IMR-90 (cell line): ENCODE measurements at regions not wholly inside any gene's neighbourhood (a gene's known extent, or its start where the extent isn't known, plus 50 kb on each side); places are given as distances from the start of the nearest gene placed in this dataset.

Experiments used
- ATAC-seq: fragments of 200-7000 bp; cut with Tn5 transposase; 2 replicates; pipeline ENCODE4 v1.9.1; 2020; ENCODE audit warnings: low read depth, mild to moderate bottlenecking, moderate library complexity
- BruUV-seq: library from RNA; stranded (reverse); fragments of 400-500 nt; replicated peaks from 2 replicates; lab custom pipeline; 2021; lab: Mats Ljungman, UMichigan
- CTCF ChIA-PET: fragments of 300-600 bp; formaldehyde crosslinking; extraction: SDS; loops from one replicate; lab custom pipeline; 2021; ENCODE audit warnings: antibody characterized with exemption; lab: Yijun Ruan, JAX
- POLR2A ChIA-PET: fragments of 300-600 bp; sonication (Branson Sonifier 250); formaldehyde crosslinking; loops from one replicate; lab custom pipeline; 2022; ENCODE audit warnings: antibody characterized with exemption; ENCODE audit not compliant: unreplicated experiment; lab: Charles Lee
- DNase-seq: peaks from one replicate; pipeline ENCODE4 v3.0.0; 2013
- H2AFZ ChIP-seq: replicated peaks from 2 replicates; pipeline ENCODE3; 2013; ENCODE audit warnings: low read length, mild to moderate bottlenecking; ENCODE audit not compliant: poor library complexity
- H2AK5ac ChIP-seq: 2 replicates; pipeline ENCODE4 v1.6.1; 2013; ENCODE audit warnings: low read depth, low read length, inconsistent platforms
- H2AK9ac ChIP-seq: replicated peaks from 2 replicates; pipeline ENCODE3; 2013; ENCODE audit warnings: mild to moderate bottlenecking, low read depth, low read length, moderate library complexity; ENCODE audit not compliant: poor library complexity
- H2BK120ac ChIP-seq: 2 replicates; pipeline ENCODE4 v1.6.1; 2013; ENCODE audit warnings: low read depth, low read length, inconsistent platforms
- H2BK15ac ChIP-seq: 3 replicates; pipeline ENCODE4 v1.6.1; 2013; ENCODE audit warnings: low read depth, low read length, inconsistent platforms
- H2BK20ac ChIP-seq: 2 replicates; pipeline ENCODE4 v1.6.1; 2013; ENCODE audit warnings: low read depth, mild to moderate bottlenecking, inconsistent platforms, low read length, moderate library complexity
- H2BK5ac ChIP-seq: 2 replicates; pipeline ENCODE4 v1.6.1; 2013; ENCODE audit warnings: mild to moderate bottlenecking, low read depth, low read length, inconsistent platforms; ENCODE audit not compliant: poor library complexity, severe bottlenecking
- H3K14ac ChIP-seq: replicated peaks from 2 replicates; pipeline ENCODE4 v1.6.1; 2013; ENCODE audit warnings: low read depth, low read length, inconsistent platforms
- H3K18ac ChIP-seq: 2 replicates; pipeline ENCODE4 v1.6.1; 2013; ENCODE audit warnings: low read depth, low read length, control low read depth
- H3K23ac ChIP-seq: 2 replicates; pipeline ENCODE4 v1.6.1; 2013; ENCODE audit warnings: low read depth, low read length, inconsistent platforms
- H3K27ac ChIP-seq: 2 replicates; pipeline ENCODE4 v1.5.1; 2013; ENCODE audit warnings: mild to moderate bottlenecking, control low read depth, low read length; ENCODE audit not compliant: insufficient read depth
- H3K27me3 ChIP-seq: 2 replicates; pipeline ENCODE4 v1.6.1; 2013; ENCODE audit warnings: low read length; ENCODE audit not compliant: control insufficient read depth, insufficient read depth
- H3K36me3 ChIP-seq: 2 replicates; pipeline ENCODE4 v1.6.1; 2013; ENCODE audit warnings: low read length, mixed read lengths; ENCODE audit not compliant: control insufficient read depth, insufficient read depth
- H3K4ac ChIP-seq: 2 replicates; pipeline ENCODE4 v1.6.1; 2013; ENCODE audit warnings: low read depth, low read length, inconsistent platforms
- H3K4me1 ChIP-seq: 2 replicates; pipeline ENCODE4 v1.6.1; 2013; ENCODE audit warnings: low read length, mixed read lengths; ENCODE audit not compliant: control insufficient read depth, insufficient read depth
- H3K4me2 ChIP-seq: 2 replicates; pipeline ENCODE4 v1.6.1; 2013; ENCODE audit warnings: low read depth, mild to moderate bottlenecking, control low read depth, low read length, moderate library complexity
- H3K4me3 ChIP-seq: 2 replicates; pipeline ENCODE4 v1.5.1; 2013; ENCODE audit warnings: low read depth, mild to moderate bottlenecking, control low read depth, low read length, moderate library complexity; ENCODE audit not compliant: insufficient read depth
- H3K56ac ChIP-seq: 2 replicates; pipeline ENCODE4 v1.6.1; 2013; ENCODE audit warnings: low read length, inconsistent platforms; ENCODE audit not compliant: insufficient read depth; ENCODE audit errors: extremely low read depth
- H3K79me1 ChIP-seq, 2 experiments: 2 replicates each; pipeline ENCODE4 v1.6.1; 2013; ENCODE audit warnings: low read length in 2 of 2, inconsistent platforms in 1 of 2, low read depth in 1 of 2
- H3K9ac ChIP-seq: 2 replicates; pipeline ENCODE4 v1.6.1; 2013; ENCODE audit warnings: low read depth, low read length, control low read depth
- H3K9me1 ChIP-seq: 2 replicates; pipeline ENCODE4 v1.6.1; 2013; ENCODE audit warnings: low read length, inconsistent platforms; ENCODE audit not compliant: insufficient read depth
- H3K9me3 ChIP-seq: 2 replicates; pipeline ENCODE4 v1.6.1; 2013; ENCODE audit warnings: low read length; ENCODE audit not compliant: control insufficient read depth, insufficient read depth
- H4K20me1 ChIP-seq: 2 replicates; pipeline ENCODE4 v1.6.1; 2013; ENCODE audit warnings: low read length, inconsistent platforms; ENCODE audit not compliant: insufficient read depth
- H4K5ac ChIP-seq: 2 replicates; pipeline ENCODE4 v1.6.1; 2013; ENCODE audit warnings: mild to moderate bottlenecking, low read depth, low read length, control low read depth
- H4K8ac ChIP-seq, 2 experiments: 2 replicates each; pipeline ENCODE4 v1.6.1; 2013; ENCODE audit warnings: low read depth in 2 of 2, low read length in 2 of 2, control low read depth in 1 of 2, inconsistent platforms in 1 of 2
- H4K91ac ChIP-seq: 2 replicates; pipeline ENCODE4 v1.6.1; 2013; ENCODE audit warnings: low read depth, low read length, inconsistent platforms; ENCODE audit not compliant: insufficient read depth
- BHLHE40 ChIP-seq: fragments of 150-350 bp; IDR thresholded peaks from 2 replicates; pipeline ENCODE4 v1.6.1; 2016; ENCODE audit warnings: mild to moderate bottlenecking, low read depth, low read length
- FOS ChIP-seq: fragments of 150-350 bp; IDR thresholded peaks from 2 replicates; pipeline ENCODE4 v1.6.1; 2016; ENCODE audit warnings: low read depth, low read length
- MAZ ChIP-seq: IDR thresholded peaks from 2 replicates; pipeline ENCODE4 v1.6.1; 2012; ENCODE audit warnings: low read depth, mild to moderate bottlenecking, low read length, improper control_type of control experiment, moderate library complexity, borderline replicate concordance
- MXI1 ChIP-seq: IDR thresholded peaks from 2 replicates; pipeline ENCODE4 v1.6.1; 2012; ENCODE audit warnings: low read depth, mild to moderate bottlenecking, low read length, moderate library complexity, borderline replicate concordance
- NFE2L2 ChIP-seq: fragments of 150-350 bp; IDR thresholded peaks from 2 replicates; pipeline ENCODE4 v1.6.1; 2016; ENCODE audit warnings: low read depth, mild to moderate bottlenecking, low read length
- RAD21 ChIP-seq: IDR thresholded peaks from 2 replicates; pipeline ENCODE4 v1.6.1; 2012; ENCODE audit warnings: low read length, improper control_type of control experiment
- RFX5 ChIP-seq: IDR thresholded peaks from 2 replicates; pipeline ENCODE4 v1.8.0; 2012; ENCODE audit warnings: low read depth, mild to moderate bottlenecking, low read length, moderate library complexity
- SMC3 ChIP-seq: fragments of 150-350 bp; IDR thresholded peaks from 2 replicates; pipeline ENCODE4 v1.6.1; 2016; ENCODE audit warnings: low read depth, mild to moderate bottlenecking, antibody characterized with exemption, low read length, moderate library complexity
- USF2 ChIP-seq: fragments of 150-350 bp; IDR thresholded peaks from 2 replicates; pipeline ENCODE4 v1.6.1; 2017; ENCODE audit warnings: mild to moderate bottlenecking, antibody characterized with exemption, low read length, low read depth
- WGBS, 2 experiments: methylation state at CpG; one replicate each; pipeline versions ENCODE4 v1.1.5 to v1.1.7; 2013; ENCODE audit warnings: missing lambda C conversion rate in 2 of 2; ENCODE audit not compliant: insufficient read length in 1 of 2; ENCODE audit errors: extremely low coverage in 2 of 2; 5-methylcytosine and 5-hydroxymethylcytosine counted together
- dilution Hi-C: fragments of 300-500 bp; cut with HindIII; formaldehyde crosslinking; loops from one replicate; pipeline ENCODE4 v1.14.3; 2018; ENCODE audit warnings: low sequenced_read_pairs; ENCODE audit not compliant: unreplicated experiment
- in situ Hi-C: fragments of 300-500 bp; cut with MboI; formaldehyde crosslinking; loops from 3 replicates; pipeline ENCODE4 v1.14.3; 2019; ENCODE audit warnings: low sequenced_read_pairs, inconsistent platforms, mixed read lengths
- intact Hi-C: fragments of 100-400 bp; cut with micrococcal nuclease; formaldehyde crosslinking; loops from 2 replicates; pipeline ENCODE4 v1.10.0; 2022
- TF ChIP-seq, protein P1 (sequence below): fragments of 150-350 bp; IDR thresholded peaks from 2 replicates; pipeline ENCODE4 v1.6.1; 2016; ENCODE audit warnings: low read depth, mild to moderate bottlenecking, low read length, moderate library complexity, borderline replicate concordance
- TF ChIP-seq, protein P2 (sequence below): conservative IDR thresholded peaks from 2 replicates; pipeline ENCODE4 v1.5.1; 2012; ENCODE audit warnings: mild to moderate bottlenecking, low read depth, low read length, improper control_type of control experiment

DNA sequence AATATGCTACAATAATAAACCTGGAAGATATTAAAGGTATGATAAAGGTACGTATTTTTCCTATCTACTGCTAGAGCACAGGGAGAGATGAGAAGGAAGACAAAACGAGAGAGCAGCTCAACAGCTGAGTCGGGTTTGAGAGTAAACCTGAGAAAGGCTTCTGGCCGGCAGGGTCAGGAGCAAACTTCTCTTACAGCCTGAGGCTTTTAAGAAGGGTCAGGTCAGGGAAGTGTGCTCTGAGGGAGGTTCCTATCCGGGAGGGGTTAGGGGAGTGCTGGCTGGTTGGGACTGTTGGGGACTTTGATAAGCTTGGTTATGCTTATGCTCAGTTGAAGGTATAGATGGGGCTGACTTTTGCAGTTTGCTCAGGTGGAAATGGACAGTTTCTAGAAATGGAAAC, 77.7 kb upstream of the PRR20A start:
- no peak for ATAC-seq
- no peaks in the 10 kb centered on the region for H3K4me1 ChIP-seq
- H3K36me3 ChIP-seq = no peaks in the 10 kb centered on the region
- H3K9me1 ChIP-seq = no peaks in the 10 kb centered on the region
- H2BK5ac ChIP-seq = no peak overlapping the region
- no TSS peak for BruUV-seq
- H3K79me1 ChIP-seq = no peaks in the 10 kb centered on the region
- H4K5ac ChIP-seq = no peak overlapping the region
- H3K56ac ChIP-seq = no peak overlapping the region
- H3K23ac ChIP-seq = no peak overlapping the region
- H3K4me2 ChIP-seq = no peak overlapping the region
- H2BK20ac ChIP-seq = no peak overlapping the region
- no peaks in the 10 kb centered on the region for H3K27me3 ChIP-seq
- in situ Hi-C loops (no loop called here), dilution Hi-C loops (no loop called here), intact Hi-C loops (no loop called here)
- H3K9me3 ChIP-seq = peaks cover 2% of the 10 kb centered on the region; the same call in 1 of the 2 replicates
- H3K18ac ChIP-seq = no peak overlapping the region
- no peak overlapping the region for H2BK120ac ChIP-seq
- H4K91ac ChIP-seq = no peak overlapping the region
- no peak overlapping the region for H3K9ac ChIP-seq
- H2AFZ ChIP-seq = no peak overlapping the region
- no peak overlapping the region for H3K14ac ChIP-seq
- CTCF ChIA-PET = no interaction called here
- no peak overlapping the region for H2AK9ac ChIP-seq
- H3K27ac ChIP-seq = no peak overlapping the region
- no peak overlapping the region for H4K8ac ChIP-seq
- no peak overlapping the region for H3K4ac ChIP-seq
- H4K20me1 ChIP-seq = no peaks in the 10 kb centered on the region
- H2AK5ac ChIP-seq = no peak overlapping the region
- POLR2A ChIA-PET = no interaction called here
- TF ChIP-seq RFX5 (no peak), SMC3 (no peak), NFE2L2 (no peak), MAZ (no peak), USF2 (no peak), BHLHE40 (no peak), MXI1 (no peak), RAD21 (no peak), FOS (no peak)
- TF ChIP-seq, protein P1, sequence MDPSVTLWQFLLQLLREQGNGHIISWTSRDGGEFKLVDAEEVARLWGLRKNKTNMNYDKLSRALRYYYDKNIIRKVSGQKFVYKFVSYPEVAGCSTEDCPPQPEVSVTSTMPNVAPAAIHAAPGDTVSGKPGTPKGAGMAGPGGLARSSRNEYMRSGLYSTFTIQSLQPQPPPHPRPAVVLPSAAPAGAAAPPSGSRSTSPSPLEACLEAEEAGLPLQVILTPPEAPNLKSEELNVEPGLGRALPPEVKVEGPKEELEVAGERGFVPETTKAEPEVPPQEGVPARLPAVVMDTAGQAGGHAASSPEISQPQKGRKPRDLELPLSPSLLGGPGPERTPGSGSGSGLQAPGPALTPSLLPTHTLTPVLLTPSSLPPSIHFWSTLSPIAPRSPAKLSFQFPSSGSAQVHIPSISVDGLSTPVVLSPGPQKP = no peak
- TF ChIP-seq, protein P2, sequence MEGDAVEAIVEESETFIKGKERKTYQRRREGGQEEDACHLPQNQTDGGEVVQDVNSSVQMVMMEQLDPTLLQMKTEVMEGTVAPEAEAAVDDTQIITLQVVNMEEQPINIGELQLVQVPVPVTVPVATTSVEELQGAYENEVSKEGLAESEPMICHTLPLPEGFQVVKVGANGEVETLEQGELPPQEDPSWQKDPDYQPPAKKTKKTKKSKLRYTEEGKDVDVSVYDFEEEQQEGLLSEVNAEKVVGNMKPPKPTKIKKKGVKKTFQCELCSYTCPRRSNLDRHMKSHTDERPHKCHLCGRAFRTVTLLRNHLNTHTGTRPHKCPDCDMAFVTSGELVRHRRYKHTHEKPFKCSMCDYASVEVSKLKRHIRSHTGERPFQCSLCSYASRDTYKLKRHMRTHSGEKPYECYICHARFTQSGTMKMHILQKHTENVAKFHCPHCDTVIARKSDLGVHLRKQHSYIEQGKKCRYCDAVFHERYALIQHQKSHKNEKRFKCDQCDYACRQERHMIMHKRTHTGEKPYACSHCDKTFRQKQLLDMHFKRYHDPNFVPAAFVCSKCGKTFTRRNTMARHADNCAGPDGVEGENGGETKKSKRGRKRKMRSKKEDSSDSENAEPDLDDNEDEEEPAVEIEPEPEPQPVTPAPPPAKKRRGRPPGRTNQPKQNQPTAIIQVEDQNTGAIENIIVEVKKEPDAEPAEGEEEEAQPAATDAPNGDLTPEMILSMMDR = no peak
- no peak overlapping the region for H3K4me3 ChIP-seq
- DNase-seq = no peak
- WGBS, 2 experiments = no CpG with 5 or more reads among the region's 5 CpGs
- H2BK15ac ChIP-seq = no peak overlapping the region
